ENCODE measurements at regions not wholly inside any gene's neighbourhood (a gene's known extent, or its start where the extent isn't known, plus 50 kb on each side); places are given as distances from the start of the nearest gene placed in this dataset.

DNA sequence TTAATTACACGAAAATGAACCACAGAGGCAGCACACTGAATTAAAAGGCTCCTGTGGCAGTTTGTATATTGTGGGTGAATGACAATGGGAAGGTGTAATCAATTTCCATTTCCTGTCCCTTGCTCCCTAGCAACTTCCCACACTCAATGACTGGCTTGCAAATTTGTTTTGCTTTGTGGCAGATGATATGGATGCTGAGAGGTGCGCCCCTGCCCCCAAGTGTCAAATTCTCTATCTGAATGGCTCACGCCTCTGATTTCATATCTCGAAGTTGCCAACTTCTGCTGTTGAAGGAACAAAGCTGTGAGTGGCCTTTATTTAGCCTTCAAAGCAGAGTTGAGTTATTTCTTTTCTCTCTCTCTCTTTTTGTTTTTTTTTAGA lies 86.0 kb downstream of the FOXD2 start:
- no peak for TF ChIP-seq GABPA (IDR thresholded peaks at IDR 0.05; ENCODE audit: low read depth)
- TF ChIP-seq, protein P1, sequence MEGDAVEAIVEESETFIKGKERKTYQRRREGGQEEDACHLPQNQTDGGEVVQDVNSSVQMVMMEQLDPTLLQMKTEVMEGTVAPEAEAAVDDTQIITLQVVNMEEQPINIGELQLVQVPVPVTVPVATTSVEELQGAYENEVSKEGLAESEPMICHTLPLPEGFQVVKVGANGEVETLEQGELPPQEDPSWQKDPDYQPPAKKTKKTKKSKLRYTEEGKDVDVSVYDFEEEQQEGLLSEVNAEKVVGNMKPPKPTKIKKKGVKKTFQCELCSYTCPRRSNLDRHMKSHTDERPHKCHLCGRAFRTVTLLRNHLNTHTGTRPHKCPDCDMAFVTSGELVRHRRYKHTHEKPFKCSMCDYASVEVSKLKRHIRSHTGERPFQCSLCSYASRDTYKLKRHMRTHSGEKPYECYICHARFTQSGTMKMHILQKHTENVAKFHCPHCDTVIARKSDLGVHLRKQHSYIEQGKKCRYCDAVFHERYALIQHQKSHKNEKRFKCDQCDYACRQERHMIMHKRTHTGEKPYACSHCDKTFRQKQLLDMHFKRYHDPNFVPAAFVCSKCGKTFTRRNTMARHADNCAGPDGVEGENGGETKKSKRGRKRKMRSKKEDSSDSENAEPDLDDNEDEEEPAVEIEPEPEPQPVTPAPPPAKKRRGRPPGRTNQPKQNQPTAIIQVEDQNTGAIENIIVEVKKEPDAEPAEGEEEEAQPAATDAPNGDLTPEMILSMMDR (IDR thresholded peaks at IDR 0.05; ENCODE audit: insufficient read depth, low read length) = no peak
- TF ChIP-seq REST (IDR thresholded peaks at IDR 0.05; ENCODE audit: insufficient replicate concordance, low read depth) = no peak
- no peak for TF ChIP-seq SPI1 (IDR thresholded peaks at IDR 0.05; ENCODE audit: borderline replicate concordance, low read depth)
- no peak for TF ChIP-seq POLR2AphosphoS5 (IDR thresholded peaks at IDR 0.05; ENCODE audit: low read depth)
- DNase-seq (ENCODE audit: low read depth in 1 of 2, low spot score in 1 of 2) = no peak

DNA sequence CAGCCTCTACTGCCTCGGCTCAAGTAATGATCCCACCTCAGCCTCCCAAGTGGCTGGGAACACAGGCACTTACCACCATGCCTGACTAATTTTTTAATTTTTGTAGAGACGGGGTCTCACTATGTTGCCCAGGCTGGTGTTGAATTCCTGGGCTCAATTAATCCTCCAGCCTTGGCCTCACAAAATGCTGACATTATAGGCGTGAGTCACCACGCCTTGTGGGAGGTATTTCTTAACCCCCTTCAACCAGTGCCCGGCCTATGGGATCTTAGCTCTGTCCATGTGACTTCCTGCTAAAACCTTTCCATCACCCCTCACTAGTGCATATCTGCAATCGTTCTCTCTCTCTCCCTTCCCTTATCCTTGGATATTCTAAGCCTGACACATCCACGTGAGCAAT lies 86.4 kb downstream of the FOXD2 start:
- H3K4me3 ChIP-seq (replicated peaks; ENCODE audit: insufficient read depth, low read length) = no peak overlapping the region
- TF ChIP-seq REST (IDR thresholded peaks at IDR 0.05; ENCODE audit: insufficient replicate concordance, low read depth) = no peak
- no peak for TF ChIP-seq SPI1 (IDR thresholded peaks at IDR 0.05; ENCODE audit: borderline replicate concordance, low read depth)
- TF ChIP-seq, protein P1 (IDR thresholded peaks at IDR 0.05; ENCODE audit: insufficient read depth, low read length) = no peak
- TF ChIP-seq GABPA (IDR thresholded peaks at IDR 0.05; ENCODE audit: low read depth) = no peak
- TF ChIP-seq POLR2AphosphoS5 (IDR thresholded peaks at IDR 0.05; ENCODE audit: low read depth) = no peak
- H3K27ac ChIP-seq (replicated peaks) = no peak overlapping the region
- DNase-seq (ENCODE audit: low read depth in 1 of 2, low spot score in 1 of 2) = no peak
- H3K27me3 ChIP-seq (ENCODE audit: insufficient read depth, poor library complexity, severe bottlenecking) = peaks cover 10% of the 10 kb centered on the region

More for the DNA sequence above, 86.0 kb downstream of the FOXD2 start:
- peaks cover 10% of the 10 kb centered on the region for H3K27me3 ChIP-seq (ENCODE audit: insufficient read depth, poor library complexity, severe bottlenecking)
- H3K4me3 ChIP-seq (replicated peaks; ENCODE audit: insufficient read depth, low read length) = no peak overlapping the region
- H3K27ac ChIP-seq (replicated peaks) = no peak overlapping the region

GRCh38 chr1:47527653-47528272 lies 89.9 kb downstream of the FOXD2 start:
- DNase-seq (ENCODE audit: low read depth in 1 of 2, low spot score in 1 of 2) = peak; percentile 4 to 18
- no peak for TF ChIP-seq POLR2AphosphoS5 (IDR thresholded peaks at IDR 0.05; ENCODE audit: low read depth)
- TF ChIP-seq, protein P1 (IDR thresholded peaks at IDR 0.05; ENCODE audit: insufficient read depth, low read length) = peak; percentile 52
- TF ChIP-seq REST (IDR thresholded peaks at IDR 0.05; ENCODE audit: insufficient replicate concordance, low read depth) = no peak
- H3K27ac ChIP-seq (replicated peaks) = no peak overlapping the region
- H3K4me3 ChIP-seq (replicated peaks; ENCODE audit: insufficient read depth, low read length) = no peak overlapping the region
- peaks cover 22% of the 10 kb centered on the region for H3K27me3 ChIP-seq (ENCODE audit: insufficient read depth, poor library complexity, severe bottlenecking)
